ENCODE measurements at regions not wholly inside any gene's neighbourhood (a gene's known extent, or its start where the extent isn't known, plus 50 kb on each side); places are given as distances from the start of the nearest gene placed in this dataset.

DNA sequence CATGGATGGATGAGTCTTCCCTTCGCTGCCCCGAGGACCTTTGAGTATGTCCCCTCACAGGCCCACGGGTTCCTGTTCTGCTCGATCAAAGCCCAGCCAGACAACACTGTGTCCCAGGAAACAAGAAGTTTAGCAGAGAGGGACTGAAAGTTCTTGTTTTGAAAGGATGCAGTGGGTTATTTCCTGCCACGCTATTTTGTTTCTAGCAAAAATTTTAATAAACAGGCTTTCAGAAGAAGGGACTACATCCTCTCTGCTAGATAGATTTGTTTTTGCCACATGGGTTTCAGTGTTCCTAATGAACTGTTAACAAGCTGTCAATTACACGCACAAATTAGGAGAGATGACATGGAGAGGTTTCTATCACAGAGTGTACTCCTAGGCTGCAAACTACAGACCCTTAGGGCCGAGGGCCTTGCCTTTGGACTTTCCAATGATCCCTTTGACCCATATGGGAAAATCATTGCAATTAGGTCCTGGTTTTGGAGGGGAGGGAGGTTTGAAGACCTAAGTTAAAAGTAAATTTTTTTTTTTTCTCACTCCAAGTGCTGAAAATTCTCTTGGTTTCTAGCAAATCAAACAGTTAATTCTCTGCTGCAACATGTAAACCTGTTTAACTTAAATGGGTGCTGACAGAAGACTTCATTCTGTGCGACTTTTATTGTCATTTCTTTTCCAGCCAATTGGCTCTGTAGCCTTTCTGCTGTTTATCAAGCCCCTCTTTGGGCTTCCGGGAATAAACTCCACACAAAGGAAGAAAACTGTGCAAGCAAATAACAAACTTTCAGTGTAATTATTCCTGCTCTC, 81.4 kb downstream of the RCN1 start:
- TF ChIP-seq, protein P1, sequence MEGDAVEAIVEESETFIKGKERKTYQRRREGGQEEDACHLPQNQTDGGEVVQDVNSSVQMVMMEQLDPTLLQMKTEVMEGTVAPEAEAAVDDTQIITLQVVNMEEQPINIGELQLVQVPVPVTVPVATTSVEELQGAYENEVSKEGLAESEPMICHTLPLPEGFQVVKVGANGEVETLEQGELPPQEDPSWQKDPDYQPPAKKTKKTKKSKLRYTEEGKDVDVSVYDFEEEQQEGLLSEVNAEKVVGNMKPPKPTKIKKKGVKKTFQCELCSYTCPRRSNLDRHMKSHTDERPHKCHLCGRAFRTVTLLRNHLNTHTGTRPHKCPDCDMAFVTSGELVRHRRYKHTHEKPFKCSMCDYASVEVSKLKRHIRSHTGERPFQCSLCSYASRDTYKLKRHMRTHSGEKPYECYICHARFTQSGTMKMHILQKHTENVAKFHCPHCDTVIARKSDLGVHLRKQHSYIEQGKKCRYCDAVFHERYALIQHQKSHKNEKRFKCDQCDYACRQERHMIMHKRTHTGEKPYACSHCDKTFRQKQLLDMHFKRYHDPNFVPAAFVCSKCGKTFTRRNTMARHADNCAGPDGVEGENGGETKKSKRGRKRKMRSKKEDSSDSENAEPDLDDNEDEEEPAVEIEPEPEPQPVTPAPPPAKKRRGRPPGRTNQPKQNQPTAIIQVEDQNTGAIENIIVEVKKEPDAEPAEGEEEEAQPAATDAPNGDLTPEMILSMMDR (IDR thresholded peaks at IDR 0.05 in 8 of 11, conservative IDR thresholded peaks at IDR 0.05 in 3 of 11), result no peak
- TF ChIP-seq POLR2A (IDR thresholded peaks at IDR 0.05), result no peak

All from spleen (tissue), 7 donors.